Lower leg skin (tissue), 3 donors: ENCODE measurements at regions not wholly inside any gene's neighbourhood (a gene's known extent, or its start where the extent isn't known, plus 50 kb on each side); places are given as distances from the start of the nearest gene placed in this dataset.

ENCODE experiments used
- POLR2A ChIP-seq, 2 donors: fragments of 450-650 bp; IDR thresholded peaks; one replicate each; pipeline ENCODE4 v1.6.1; 2016 to 2017; ENCODE audit warnings: antibody characterized with exemption in 2 of 2, mild to moderate bottlenecking in 1 of 2, moderate library complexity in 1 of 2
- TF ChIP-seq, protein P1 (sequence below), 3 donors: fragments of 450-650 bp; IDR thresholded peaks; one replicate each; pipeline ENCODE4 v1.5.1; 2016; ENCODE audit warnings: antibody characterized with exemption in 3 of 3, mild to moderate bottlenecking in 3 of 3, moderate library complexity in 2 of 3

DNA sequence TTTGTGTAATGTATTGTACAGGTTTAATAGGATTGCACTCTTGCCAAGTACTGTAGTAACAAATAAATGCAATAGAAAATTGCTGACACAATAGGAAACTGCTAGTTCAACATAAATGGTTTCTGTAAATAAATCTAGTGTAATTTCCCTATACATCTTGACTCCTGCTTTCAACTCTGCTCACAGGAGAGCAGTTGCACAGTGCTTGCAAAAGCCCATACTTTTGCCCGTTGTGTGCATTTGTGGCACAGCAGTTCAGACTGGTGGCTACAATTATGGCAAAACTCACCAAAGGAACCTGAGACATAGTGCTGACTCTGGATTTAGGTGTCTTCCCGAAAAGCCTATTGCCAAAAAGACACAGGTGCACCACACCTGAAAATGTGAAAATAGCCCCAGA lies 953.3 kb upstream of the SLC35B3 start:
- TF ChIP-seq, protein P1, sequence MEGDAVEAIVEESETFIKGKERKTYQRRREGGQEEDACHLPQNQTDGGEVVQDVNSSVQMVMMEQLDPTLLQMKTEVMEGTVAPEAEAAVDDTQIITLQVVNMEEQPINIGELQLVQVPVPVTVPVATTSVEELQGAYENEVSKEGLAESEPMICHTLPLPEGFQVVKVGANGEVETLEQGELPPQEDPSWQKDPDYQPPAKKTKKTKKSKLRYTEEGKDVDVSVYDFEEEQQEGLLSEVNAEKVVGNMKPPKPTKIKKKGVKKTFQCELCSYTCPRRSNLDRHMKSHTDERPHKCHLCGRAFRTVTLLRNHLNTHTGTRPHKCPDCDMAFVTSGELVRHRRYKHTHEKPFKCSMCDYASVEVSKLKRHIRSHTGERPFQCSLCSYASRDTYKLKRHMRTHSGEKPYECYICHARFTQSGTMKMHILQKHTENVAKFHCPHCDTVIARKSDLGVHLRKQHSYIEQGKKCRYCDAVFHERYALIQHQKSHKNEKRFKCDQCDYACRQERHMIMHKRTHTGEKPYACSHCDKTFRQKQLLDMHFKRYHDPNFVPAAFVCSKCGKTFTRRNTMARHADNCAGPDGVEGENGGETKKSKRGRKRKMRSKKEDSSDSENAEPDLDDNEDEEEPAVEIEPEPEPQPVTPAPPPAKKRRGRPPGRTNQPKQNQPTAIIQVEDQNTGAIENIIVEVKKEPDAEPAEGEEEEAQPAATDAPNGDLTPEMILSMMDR (IDR thresholded peaks at IDR 0.05): no peak
- TF ChIP-seq POLR2A (IDR thresholded peaks at IDR 0.05): no peak
